Fibroblast of lung (primary cell): ENCODE measurements at regions not wholly inside any gene's neighbourhood (a gene's known extent, or its start where the extent isn't known, plus 50 kb on each side); places are given as distances from the start of the nearest gene placed in this dataset.

Source experiments
- DNase-seq, 2 donors: peaks; one replicate each; pipeline versions ENCODE4 v3.0.0 to v3.0.0-alpha.2; 2010; ENCODE audit warnings: low read depth in 2 of 2
- H2AFZ ChIP-seq: 2 replicates; pipeline ENCODE4 v1.5.1; 2012; ENCODE audit warnings: low read length, control low read depth, inconsistent platforms
- H3K27ac ChIP-seq: 2 replicates; pipeline ENCODE4 v1.5.1; 2011; ENCODE audit warnings: low read length, control low read depth; ENCODE audit not compliant: insufficient read depth
- H3K27me3 ChIP-seq: 2 replicates; pipeline ENCODE4 v1.5.1; 2011; ENCODE audit warnings: mild to moderate bottlenecking, low read length; ENCODE audit not compliant: control insufficient read depth, insufficient read depth
- H3K36me3 ChIP-seq: 2 replicates; pipeline ENCODE4 v1.5.1; 2011; ENCODE audit warnings: low read length; ENCODE audit not compliant: control insufficient read depth, insufficient read depth
- H3K4me1 ChIP-seq: 2 replicates; pipeline ENCODE4 v1.5.1; 2011; ENCODE audit warnings: low read length; ENCODE audit not compliant: control insufficient read depth, insufficient read depth; ENCODE audit errors: extremely low read depth
- H3K4me2 ChIP-seq: 2 replicates; pipeline ENCODE4 v1.5.1; 2011; ENCODE audit warnings: low read length, control low read depth; ENCODE audit not compliant: insufficient read depth; ENCODE audit errors: extremely low read depth
- H3K4me3 ChIP-seq, 4 experiments: fragments of 200-600 bp in 1 of 4; sonication (generic) in 1 of 4; replicated peaks in 1 of 4; 2 replicates each; pipeline ENCODE4 v1.5.1; 2011 to 2016; ENCODE audit warnings: low read length in 4 of 4, low read depth in 3 of 4, mild to moderate bottlenecking in 3 of 4, control low read depth in 2 of 4, inconsistent platforms in 1 of 4, mixed read lengths in 1 of 4; ENCODE audit not compliant: insufficient read depth in 1 of 4; ENCODE audit errors: control extremely low read depth in 1 of 4
- H3K79me2 ChIP-seq: 2 replicates; pipeline ENCODE4 v1.5.1; 2012; ENCODE audit warnings: mild to moderate bottlenecking, low read length, inconsistent platforms; ENCODE audit not compliant: control insufficient read depth, insufficient read depth
- H3K9ac ChIP-seq: 2 replicates; pipeline ENCODE4 v1.5.1; 2011; ENCODE audit warnings: mild to moderate bottlenecking, low read length, control low read depth; ENCODE audit not compliant: insufficient read depth
- H3K9me3 ChIP-seq: 2 replicates; pipeline ENCODE4 v1.5.1; 2012; ENCODE audit warnings: low read depth, low read length; ENCODE audit not compliant: control insufficient read depth, insufficient read depth
- H4K20me1 ChIP-seq: 2 replicates; pipeline ENCODE4 v1.5.1; 2011; ENCODE audit warnings: low read length; ENCODE audit not compliant: control insufficient read depth, insufficient read depth; ENCODE audit errors: extremely low read depth
- EZH2 ChIP-seq: IDR thresholded peaks from 2 replicates; pipeline ENCODE4 v1.5.1; 2012; ENCODE audit warnings: low read length, control low read depth, mild to moderate bottlenecking; ENCODE audit errors: missing control alignments
- TF ChIP-seq, protein P1 (sequence below), 2 donors: IDR thresholded peaks in 1 of 2; conservative IDR thresholded peaks in 1 of 2; 1 replicate in 1 of 2; 2 replicates in 1 of 2; pipeline ENCODE4 v1.5.1; 2011 to 2012; ENCODE audit warnings: low read length in 2 of 2, control low read depth in 1 of 2, inconsistent platforms in 1 of 2, low read depth in 1 of 2, mild to moderate bottlenecking in 1 of 2

DNA sequence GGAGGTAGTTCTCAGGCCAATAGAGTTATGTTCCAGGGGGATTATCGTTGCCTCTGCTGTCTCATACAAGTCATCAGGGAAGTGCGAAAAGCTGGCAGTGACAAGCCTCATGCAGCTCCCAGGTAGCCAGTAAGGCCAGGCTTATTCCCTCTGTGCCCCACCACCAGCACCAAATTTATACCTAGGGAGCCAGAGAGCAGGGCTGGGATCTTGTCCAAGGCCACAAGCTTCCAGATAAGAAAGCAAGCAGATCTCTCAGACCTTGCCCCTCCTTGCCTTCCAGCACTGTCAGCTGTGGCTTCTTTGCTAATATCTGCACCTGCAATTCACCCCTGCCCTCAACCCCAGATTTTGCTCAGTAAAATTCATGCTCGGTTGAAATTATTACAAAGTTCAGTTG is 206.3 kb upstream of the FAT3 start:
- no peaks in the 10 kb centered on the region for H4K20me1 ChIP-seq
- H3K79me2 ChIP-seq: no peaks in the 10 kb centered on the region
- no peaks in the 10 kb centered on the region for H3K27me3 ChIP-seq
- H2AFZ ChIP-seq: no peak overlapping the region
- H3K4me2 ChIP-seq: no peak overlapping the region
- H3K9ac ChIP-seq: no peak overlapping the region
- H3K4me1 ChIP-seq: no peaks in the 10 kb centered on the region
- no peak overlapping the region for H3K27ac ChIP-seq
- H3K4me3 ChIP-seq: no peak overlapping the region
- no peaks in the 10 kb centered on the region for H3K36me3 ChIP-seq
- no peak for DNase-seq
- no peaks in the 10 kb centered on the region for H3K9me3 ChIP-seq
- no peak for TF ChIP-seq EZH2
- TF ChIP-seq, protein P1, sequence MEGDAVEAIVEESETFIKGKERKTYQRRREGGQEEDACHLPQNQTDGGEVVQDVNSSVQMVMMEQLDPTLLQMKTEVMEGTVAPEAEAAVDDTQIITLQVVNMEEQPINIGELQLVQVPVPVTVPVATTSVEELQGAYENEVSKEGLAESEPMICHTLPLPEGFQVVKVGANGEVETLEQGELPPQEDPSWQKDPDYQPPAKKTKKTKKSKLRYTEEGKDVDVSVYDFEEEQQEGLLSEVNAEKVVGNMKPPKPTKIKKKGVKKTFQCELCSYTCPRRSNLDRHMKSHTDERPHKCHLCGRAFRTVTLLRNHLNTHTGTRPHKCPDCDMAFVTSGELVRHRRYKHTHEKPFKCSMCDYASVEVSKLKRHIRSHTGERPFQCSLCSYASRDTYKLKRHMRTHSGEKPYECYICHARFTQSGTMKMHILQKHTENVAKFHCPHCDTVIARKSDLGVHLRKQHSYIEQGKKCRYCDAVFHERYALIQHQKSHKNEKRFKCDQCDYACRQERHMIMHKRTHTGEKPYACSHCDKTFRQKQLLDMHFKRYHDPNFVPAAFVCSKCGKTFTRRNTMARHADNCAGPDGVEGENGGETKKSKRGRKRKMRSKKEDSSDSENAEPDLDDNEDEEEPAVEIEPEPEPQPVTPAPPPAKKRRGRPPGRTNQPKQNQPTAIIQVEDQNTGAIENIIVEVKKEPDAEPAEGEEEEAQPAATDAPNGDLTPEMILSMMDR (conservative IDR thresholded peaks at IDR 0.05 in 1 of 2, IDR thresholded peaks at IDR 0.05 in 1 of 2; ENCODE audit: low read depth in 1 of 2, low read length in 2 of 2): no peak

DNA sequence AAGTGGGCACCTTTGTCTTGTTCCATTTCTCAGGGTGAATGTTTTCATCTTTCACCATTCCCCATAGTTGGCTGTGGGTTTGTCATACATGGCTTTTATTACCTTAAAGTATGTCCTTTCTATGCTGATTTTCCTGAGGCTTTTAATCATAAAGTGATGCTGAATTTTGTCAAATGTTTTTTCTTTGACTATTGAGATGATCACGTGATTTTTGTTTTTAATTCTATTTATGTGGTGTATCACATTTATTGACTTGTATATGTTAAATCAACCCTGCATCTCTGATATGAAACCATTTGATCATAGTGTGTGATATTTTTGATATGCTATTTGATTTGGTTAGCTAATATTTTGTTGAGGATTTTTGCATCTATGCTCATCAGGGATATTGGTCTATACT is 216.4 kb upstream of the FAT3 start:
- Histone ChIP-seq H4K20me1 (no peaks in the 10 kb centered on the region), H3K36me3 (no peaks in the 10 kb centered on the region), H3K27ac (no peak overlapping the region), H3K4me1 (no peaks in the 10 kb centered on the region), H2AFZ (no peak overlapping the region), H3K79me2 (no peaks in the 10 kb centered on the region), H3K9me3 (no peaks in the 10 kb centered on the region), H3K9ac (no peak overlapping the region), H3K27me3 (no peaks in the 10 kb centered on the region), H3K4me3 (no peak overlapping the region), H3K4me2 (no peak overlapping the region)
- DNase-seq: no peak
- TF ChIP-seq, protein P1 (conservative IDR thresholded peaks at IDR 0.05 in 1 of 2, IDR thresholded peaks at IDR 0.05 in 1 of 2; ENCODE audit: low read depth in 1 of 2, low read length in 2 of 2): no peak
- no peak for TF ChIP-seq EZH2

DNA sequence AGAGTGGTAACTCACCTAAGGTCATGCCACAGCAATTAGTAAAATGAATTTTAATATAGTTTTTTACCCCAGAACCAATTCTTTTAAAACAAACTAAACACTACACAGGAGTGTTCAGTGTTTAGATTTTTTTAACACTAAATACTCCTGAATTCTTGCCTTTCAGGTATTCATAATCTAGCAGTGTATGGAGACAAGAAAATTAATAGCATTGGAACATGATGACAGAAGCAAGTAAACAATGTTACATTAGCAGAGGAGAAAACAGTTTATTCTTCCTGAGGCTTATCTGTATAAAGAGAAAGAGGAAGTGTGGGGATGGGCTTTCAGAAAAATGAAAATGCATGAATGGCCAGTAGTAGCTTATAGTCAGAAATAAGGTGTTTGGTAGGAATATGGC is 222.1 kb upstream of the FAT3 start:
- no peak overlapping the region for H3K4me2 ChIP-seq
- no peak overlapping the region for H3K9ac ChIP-seq
- H3K4me1 ChIP-seq: no peaks in the 10 kb centered on the region
- no peak for TF ChIP-seq EZH2
- TF ChIP-seq, protein P1 (conservative IDR thresholded peaks at IDR 0.05 in 1 of 2, IDR thresholded peaks at IDR 0.05 in 1 of 2; ENCODE audit: low read depth in 1 of 2, low read length in 2 of 2): no peak
- H3K36me3 ChIP-seq: no peaks in the 10 kb centered on the region
- no peak overlapping the region for H3K4me3 ChIP-seq
- DNase-seq: no peak
- no peaks in the 10 kb centered on the region for H3K27me3 ChIP-seq
- no peaks in the 10 kb centered on the region for H3K79me2 ChIP-seq
- H2AFZ ChIP-seq: no peak overlapping the region
- H4K20me1 ChIP-seq: no peaks in the 10 kb centered on the region
- H3K27ac ChIP-seq: no peak overlapping the region
- no peaks in the 10 kb centered on the region for H3K9me3 ChIP-seq
